Fibroblast of skin of left quadriceps (primary cell): ENCODE measurements at regions not wholly inside any gene's neighbourhood (a gene's known extent, or its start where the extent isn't known, plus 50 kb on each side); places are given as distances from the start of the nearest gene placed in this dataset.

Source experiments
- DNase-seq, 2 experiments: peaks; one replicate each; pipeline ENCODE4 v3.0.0-alpha.2; 2013; ENCODE audit warnings: low read depth in 2 of 2

DNA sequence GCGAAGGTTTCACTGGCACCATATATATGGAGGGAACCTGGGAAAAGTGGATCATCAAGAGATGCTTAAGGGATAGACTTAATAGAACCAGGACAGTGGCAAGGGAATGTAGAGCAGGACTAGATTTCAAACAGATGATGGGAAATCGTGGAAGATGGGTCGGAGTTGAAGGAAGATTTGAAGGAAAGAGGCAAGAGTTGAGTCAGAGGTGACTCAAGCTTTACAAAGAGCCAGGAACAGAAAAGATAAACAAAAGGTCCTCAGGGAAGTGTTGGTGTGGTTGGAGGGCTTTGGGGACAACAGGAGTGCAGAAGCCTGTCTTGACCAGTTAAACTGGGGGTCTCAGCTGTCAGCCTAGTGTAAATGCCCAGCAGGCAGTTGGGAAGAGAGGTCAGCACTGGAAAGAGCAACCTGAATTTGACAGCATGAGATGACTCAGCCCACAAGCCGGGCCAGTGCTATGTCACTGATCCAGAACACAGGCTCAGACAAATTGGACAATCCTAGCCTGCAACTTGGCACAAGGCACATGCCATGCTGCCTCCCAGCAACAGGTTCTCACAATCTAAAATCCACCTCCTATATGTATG is 230.5 kb downstream of the IDS start:
- no peak for DNase-seq

GRCh38 chrX:149272690-149273463 is 232.2 kb downstream of the IDS start:
- DNase-seq, result no peak

- no peak for DNase-seq
Observed at GRCh38 chrX:149267878-149268813, 237.0 kb downstream of the IDS start.

DNA sequence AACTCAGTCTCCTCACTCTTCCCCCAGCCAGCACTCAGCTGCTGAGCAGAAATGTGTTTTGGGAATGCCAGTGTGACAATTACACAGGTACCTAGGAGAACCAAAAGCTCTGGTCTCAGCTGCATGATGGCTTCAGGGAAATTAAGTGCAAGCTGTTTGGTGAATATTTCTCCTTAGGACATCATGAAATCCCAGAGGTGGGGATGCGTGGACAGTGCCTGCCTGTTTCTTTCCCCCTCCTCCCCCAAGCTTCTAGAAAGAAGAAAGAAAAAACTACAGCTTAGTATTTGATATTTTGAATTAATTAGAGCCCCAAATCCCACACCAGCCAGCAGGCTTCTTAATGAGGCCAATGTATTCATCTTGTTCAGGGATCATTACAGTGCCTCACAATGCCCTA is 243.0 kb downstream of the IDS start:
- no peak for DNase-seq

- DNase-seq, result peak in 1 of 2 experiments; percentile 1
Observed at GRCh38 chrX:149259241-149259640, 245.9 kb downstream of the IDS start.

GRCh38 chrX:149255860-149256259 is 249.2 kb downstream of the IDS start:
- DNase-seq, result no peak

DNA sequence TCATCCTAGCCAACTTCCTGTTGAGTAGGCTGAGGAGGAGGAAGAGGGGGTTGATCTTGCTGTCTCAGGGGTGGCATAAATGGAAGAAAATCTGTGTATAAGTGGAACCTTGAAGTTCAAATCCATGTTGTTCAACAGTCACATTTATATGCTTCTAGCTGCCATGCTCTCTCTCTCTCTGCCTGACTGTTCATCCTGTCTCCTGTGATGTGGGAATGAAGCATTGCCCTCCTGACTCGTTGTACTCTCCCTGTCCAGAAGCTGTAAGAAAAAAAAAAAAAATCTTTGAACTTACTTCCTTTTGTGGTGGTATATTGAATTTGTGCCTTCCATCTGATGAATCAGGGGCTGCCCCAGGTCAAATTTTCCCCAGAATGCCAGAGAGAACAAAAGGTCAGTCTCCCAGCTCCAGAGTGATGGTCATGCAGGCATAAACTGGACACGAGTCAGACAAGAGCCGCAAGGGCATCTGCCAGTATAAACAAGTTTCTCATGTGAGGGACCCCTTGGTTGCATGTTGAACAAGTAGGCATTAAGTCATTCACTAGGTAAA is 257.0 kb downstream of the IDS start:
- DNase-seq, result no peak

- DNase-seq, result no peak
Observed at GRCh38 chrX:149230689-149231088, 274.4 kb downstream of the IDS start.

DNA sequence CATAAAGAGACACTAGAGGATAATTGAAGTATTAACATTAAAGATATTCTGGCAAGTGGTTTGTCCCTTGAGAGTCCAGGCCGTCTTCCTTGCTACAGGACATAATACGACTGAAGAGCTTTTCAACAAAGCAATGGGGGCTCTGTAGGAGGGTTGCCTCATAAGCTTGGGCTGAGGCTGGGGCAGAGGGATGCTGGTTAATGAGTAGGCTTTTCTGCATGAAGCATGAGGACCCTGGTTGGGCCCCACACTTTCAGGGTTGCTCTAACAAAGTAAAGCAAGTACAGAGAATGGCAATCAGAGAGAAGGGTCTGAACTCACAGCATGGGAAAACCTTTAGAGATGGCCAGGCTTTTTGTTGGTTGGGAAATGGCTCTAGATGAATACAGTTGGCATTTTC is 281.3 kb downstream of the IDS start:
- no peak for DNase-seq

DNA sequence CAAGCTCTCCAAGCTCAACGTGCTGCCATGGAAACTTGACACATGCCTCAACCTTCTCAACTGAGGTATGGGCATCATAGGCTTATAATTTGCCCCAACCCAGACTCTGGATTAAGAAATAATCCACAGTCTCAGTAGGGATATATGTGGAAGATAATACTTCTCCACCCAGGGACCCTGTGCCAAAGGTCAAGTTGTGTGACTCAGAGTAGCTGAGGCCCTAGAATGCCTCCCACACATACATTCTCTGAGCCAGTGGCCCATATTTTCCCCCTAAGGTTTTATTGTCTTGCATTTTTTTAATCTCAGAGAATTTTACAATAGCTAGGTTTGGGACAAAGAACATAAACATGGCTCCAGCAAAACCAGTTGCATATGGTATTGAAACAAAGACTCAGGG is 283.1 kb downstream of the IDS start:
- no peak for DNase-seq

GRCh38 chrX:149221230-149221629 is 283.9 kb downstream of the IDS start:
- no peak for DNase-seq

DNA sequence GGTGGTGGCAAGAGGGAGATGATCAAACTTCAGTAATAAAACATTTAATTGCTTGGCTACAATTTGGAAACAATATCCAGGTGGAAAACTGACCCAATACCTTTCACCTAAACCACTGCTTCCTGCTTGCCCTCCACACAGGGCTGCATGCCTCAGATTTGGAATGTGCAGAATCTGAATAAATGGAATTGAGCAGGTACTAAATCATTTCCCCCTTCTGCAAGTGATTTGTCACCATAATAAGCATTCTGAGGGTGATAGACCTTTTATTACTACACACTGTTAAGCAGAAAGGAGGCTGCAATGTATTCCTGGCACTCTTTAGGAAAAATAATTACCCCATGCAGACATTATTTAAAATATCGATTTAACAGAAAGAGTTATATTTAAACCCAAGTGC is 291.8 kb downstream of the IDS start:
- no peak for DNase-seq

DNA sequence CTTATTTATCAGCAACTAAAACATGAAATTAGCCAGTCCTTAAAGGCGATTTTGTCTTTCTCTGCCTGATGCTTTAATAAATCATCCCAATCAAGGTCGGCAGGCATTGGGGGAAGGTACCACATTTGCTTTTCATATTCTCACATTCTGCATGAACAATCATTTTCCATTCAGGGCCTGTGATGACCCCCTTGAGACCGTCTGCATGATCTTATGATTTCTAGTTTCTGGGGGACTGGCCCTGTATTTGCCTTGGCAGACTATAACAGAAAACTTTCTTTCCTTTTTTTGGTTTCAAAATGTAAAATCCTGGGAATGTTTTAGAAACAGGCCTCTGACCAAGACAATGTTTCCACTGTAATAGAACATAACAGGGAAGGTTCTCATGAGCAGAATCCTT is 296.8 kb downstream of the IDS start:
- DNase-seq, result peak; percentile 3 to 8

GRCh38 chrX:149207518-149207917 is 297.6 kb downstream of the IDS start:
- DNase-seq, result no peak

DNA sequence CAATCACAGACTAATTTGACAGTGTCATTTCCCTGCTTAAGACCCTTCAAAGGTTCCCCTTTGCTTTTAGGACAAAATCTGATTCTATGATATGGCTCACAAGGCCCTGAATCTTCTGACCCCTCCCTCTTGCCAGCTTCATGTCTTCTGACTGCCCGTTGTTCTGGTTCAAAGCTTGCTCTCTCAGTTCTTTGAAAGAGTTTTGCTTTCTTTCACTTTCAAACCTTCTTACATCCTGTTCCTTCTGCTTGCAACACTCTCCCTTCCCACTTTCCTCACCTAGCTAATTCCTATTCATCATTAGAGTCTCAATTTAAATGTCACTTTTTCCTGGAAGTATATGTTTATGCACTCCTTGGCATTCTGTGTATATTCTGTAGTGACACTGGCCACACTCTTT is 299.2 kb downstream of the IDS start:
- DNase-seq, result no peak

GRCh38 chrX:149205081-149205480 is 300.0 kb downstream of the IDS start:
- DNase-seq, result no peak

- DNase-seq, result no peak
Observed at GRCh38 chrX:149199734-149200133, 305.4 kb downstream of the IDS start.

- DNase-seq, result no peak
Observed at GRCh38 chrX:149198980-149199732, 305.9 kb downstream of the IDS start.

DNA sequence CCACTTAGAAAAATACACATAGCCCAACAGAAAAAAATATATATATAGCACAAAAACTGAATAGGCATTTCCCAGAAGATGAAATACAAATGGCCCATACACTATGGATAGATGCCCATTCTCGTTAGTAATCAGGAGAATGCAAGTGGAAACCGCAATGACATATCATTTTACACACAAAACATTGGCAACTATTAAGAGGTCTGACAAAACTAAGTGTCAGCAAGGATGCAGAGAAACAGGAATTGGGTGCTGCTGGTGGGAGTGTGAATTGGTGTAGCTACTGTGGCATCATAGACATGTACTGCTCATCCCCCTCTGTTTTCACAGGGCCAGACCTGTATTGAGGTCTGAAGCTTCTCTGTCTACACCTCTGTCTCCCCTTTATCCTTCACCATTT is 320.0 kb downstream of the IDS start:
- no peak for DNase-seq

- no peak for DNase-seq
Observed at GRCh38 chrX:149161435-149162088, 343.5 kb downstream of the IDS start.

- DNase-seq, result no peak
Observed at GRCh38 chrX:149157976-149158375, 347.1 kb downstream of the IDS start.
